Kidney (tissue), 13 donors: ENCODE measurements at regions not wholly inside any gene's neighbourhood (a gene's known extent, or its start where the extent isn't known, plus 50 kb on each side); places are given as distances from the start of the nearest gene placed in this dataset.

Experiments used
- DNase-seq, 5 donors: peaks; one replicate each; pipeline ENCODE4 v3.0.0-alpha.2; 2013 to 2020
- FAIRE-seq: peaks from 2 replicates; lab custom pipeline; 2012; peaks lifted over from hg19 to GRCh38; lab: Jason Lieb, UNC
- H3K27ac ChIP-seq, 2 donors: one replicate each; pipeline ENCODE4 v1.7.0; 2013; ENCODE audit warnings: low read depth in 2 of 2, low read length in 2 of 2, inconsistent platforms in 1 of 2
- H3K27me3 ChIP-seq: one replicate; pipeline ENCODE4 v1.7.1; 2013; ENCODE audit warnings: low read length, inconsistent platforms; ENCODE audit not compliant: control insufficient read depth, insufficient read depth
- H3K36me3 ChIP-seq, 3 donors: one replicate each; pipeline versions ENCODE4 v1.7.0 to v1.7.1; 2013; ENCODE audit warnings: low read length in 3 of 3, control low read depth in 1 of 3, inconsistent platforms in 1 of 3; ENCODE audit not compliant: insufficient read depth in 3 of 3, control insufficient read depth in 2 of 3
- H3K4me1 ChIP-seq, 3 donors: one replicate each; pipeline versions ENCODE4 v1.7.0 to v1.7.1; 2013; ENCODE audit warnings: low read length in 3 of 3, inconsistent platforms in 1 of 3, low read depth in 1 of 3; ENCODE audit not compliant: control insufficient read depth in 2 of 3, insufficient read depth in 2 of 3
- H3K4me3 ChIP-seq, 3 donors: one replicate each; pipeline versions ENCODE4 v1.7.0 to v1.8.1; 2013; ENCODE audit warnings: low read length in 3 of 3, control low read depth in 1 of 3, inconsistent platforms in 1 of 3
- H3K9ac ChIP-seq, 3 donors: one replicate each; pipeline versions ENCODE4 v1.7.0 to v1.7.1; 2013; ENCODE audit warnings: low read length in 3 of 3, control low read depth in 1 of 3, inconsistent platforms in 1 of 3
- H3K9me3 ChIP-seq, 3 donors: one replicate each; pipeline versions ENCODE4 v1.7.0 to v1.7.1; 2013; ENCODE audit warnings: low read length in 3 of 3, control low read depth in 1 of 3, inconsistent platforms in 1 of 3; ENCODE audit not compliant: control insufficient read depth in 2 of 3, insufficient read depth in 1 of 3
- intact Hi-C: fragments of 100-400 bp; cut with DNase I; formaldehyde crosslinking; loops from one replicate; pipeline ENCODE4 v1.11.1; 2022
- TF ChIP-seq, protein P1 (sequence below): IDR thresholded peaks from 3 replicates; pipeline ENCODE4 v1.5.1; 2012; ENCODE audit warnings: mild to moderate bottlenecking, moderate library complexity, borderline replicate concordance; ENCODE audit not compliant: insufficient read depth; ENCODE audit errors: extremely low read depth
- donor health status: control.
- donor health status: control.
- donor health status: control.
- donor health status: control.
- donor health status: control.
- donor health status: DM: yes; HTN: yes; CAD: no.
- donor health status: Normal renal cell carcinoma (clear cell type).

DNA sequence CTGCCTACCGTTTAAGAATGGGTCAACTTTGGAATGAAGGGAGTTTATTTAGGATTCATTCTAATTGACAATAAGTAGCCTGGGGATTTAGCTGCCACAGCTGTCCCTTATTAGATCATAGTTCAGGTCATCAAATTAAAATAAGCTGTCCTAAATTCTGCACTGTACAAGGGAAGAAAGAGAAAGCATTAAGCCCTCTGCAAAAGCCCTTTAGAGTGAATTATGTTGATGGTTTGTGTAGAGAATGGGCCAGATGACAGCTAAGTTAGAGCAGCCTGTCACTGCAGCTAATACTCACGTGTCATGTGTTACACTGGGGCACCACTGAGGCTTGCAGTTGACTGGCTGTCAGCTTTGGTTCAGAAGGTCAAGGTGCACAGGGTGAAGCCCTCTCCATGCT, 737.1 kb upstream of the SLC10A2 start:
- intact Hi-C loops: no loop called here
- TF ChIP-seq, protein P1, sequence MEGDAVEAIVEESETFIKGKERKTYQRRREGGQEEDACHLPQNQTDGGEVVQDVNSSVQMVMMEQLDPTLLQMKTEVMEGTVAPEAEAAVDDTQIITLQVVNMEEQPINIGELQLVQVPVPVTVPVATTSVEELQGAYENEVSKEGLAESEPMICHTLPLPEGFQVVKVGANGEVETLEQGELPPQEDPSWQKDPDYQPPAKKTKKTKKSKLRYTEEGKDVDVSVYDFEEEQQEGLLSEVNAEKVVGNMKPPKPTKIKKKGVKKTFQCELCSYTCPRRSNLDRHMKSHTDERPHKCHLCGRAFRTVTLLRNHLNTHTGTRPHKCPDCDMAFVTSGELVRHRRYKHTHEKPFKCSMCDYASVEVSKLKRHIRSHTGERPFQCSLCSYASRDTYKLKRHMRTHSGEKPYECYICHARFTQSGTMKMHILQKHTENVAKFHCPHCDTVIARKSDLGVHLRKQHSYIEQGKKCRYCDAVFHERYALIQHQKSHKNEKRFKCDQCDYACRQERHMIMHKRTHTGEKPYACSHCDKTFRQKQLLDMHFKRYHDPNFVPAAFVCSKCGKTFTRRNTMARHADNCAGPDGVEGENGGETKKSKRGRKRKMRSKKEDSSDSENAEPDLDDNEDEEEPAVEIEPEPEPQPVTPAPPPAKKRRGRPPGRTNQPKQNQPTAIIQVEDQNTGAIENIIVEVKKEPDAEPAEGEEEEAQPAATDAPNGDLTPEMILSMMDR: no peak
- H3K4me3 ChIP-seq: no peak overlapping the region
- no peak overlapping the region for H3K9ac ChIP-seq
- FAIRE-seq: no peak
- no peaks in the 10 kb centered on the region for H3K27me3 ChIP-seq
- no peaks in the 10 kb centered on the region for H3K4me1 ChIP-seq
- no peaks in the 10 kb centered on the region for H3K36me3 ChIP-seq
- no peak overlapping the region for H3K27ac ChIP-seq
- DNase-seq: peak in 2 of 5 donors; percentile 7 to 10
- H3K9me3 ChIP-seq: no peaks in the 10 kb centered on the region

DNA sequence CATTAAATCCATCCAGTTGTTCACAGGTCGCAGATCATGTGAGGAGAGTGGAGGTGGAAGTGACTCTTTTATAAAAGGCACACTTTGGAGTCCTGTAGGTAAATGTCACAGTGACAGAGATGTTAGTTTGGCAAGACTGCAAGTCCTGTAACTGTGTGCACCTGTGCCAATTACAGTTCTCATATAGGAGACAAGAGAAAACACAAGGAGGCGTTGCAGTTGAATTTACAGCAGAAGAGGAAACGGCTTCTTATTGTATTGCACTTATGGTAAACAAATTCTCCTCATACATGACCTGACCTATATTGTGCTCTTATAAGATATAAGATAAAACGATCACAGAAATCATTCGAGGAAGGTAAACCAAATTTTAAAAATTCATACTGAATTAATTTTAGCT, 732.8 kb upstream of the SLC10A2 start:
- TF ChIP-seq, protein P1: no peak
- Histone ChIP-seq H3K27me3 (no peaks in the 10 kb centered on the region), H3K27ac (no peak overlapping the region), H3K36me3 (no peaks in the 10 kb centered on the region), H3K9me3 (no peaks in the 10 kb centered on the region), H3K4me3 (no peak overlapping the region), H3K9ac (no peak overlapping the region), H3K4me1 (no peaks in the 10 kb centered on the region)
- no peak for DNase-seq
- FAIRE-seq: no peak
- intact Hi-C loops: no loop called here

DNA sequence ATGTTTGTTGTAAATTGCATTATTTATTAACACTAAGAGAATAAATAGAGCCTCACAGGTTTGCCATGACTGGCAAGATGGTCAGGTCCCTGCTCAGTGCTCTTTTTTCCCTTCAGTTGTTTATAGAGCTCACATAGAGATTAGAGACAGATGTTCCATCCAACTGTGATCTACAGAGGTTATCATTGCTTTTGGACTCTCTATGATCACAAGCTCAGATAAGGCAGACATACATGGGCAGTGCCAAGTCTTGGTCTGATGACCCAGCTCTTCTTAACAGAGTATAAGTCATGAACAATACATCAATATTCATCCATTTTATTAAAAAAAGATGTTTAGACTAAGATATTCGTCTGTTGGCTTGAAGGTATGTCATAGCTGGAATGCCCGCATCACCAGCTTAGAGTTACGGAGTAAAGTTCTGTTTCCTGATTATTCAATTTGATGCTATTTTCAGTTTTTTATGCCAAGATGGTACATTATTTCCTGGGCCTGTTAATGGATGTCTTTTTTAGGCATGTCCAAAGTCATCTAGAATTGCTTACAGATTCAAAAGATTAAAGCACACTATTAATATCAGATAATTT, 729.8 kb upstream of the SLC10A2 start:
- no peak overlapping the region for H3K27ac ChIP-seq
- H3K9me3 ChIP-seq: no peaks in the 10 kb centered on the region
- no peak overlapping the region for H3K9ac ChIP-seq
- DNase-seq (no peak), FAIRE-seq (no peak)
- H3K27me3 ChIP-seq: no peaks in the 10 kb centered on the region
- no peaks in the 10 kb centered on the region for H3K4me1 ChIP-seq
- H3K4me3 ChIP-seq: no peak overlapping the region
- TF ChIP-seq, protein P1: no peak
- intact Hi-C loops: no loop called here
- H3K36me3 ChIP-seq: no peaks in the 10 kb centered on the region

DNA sequence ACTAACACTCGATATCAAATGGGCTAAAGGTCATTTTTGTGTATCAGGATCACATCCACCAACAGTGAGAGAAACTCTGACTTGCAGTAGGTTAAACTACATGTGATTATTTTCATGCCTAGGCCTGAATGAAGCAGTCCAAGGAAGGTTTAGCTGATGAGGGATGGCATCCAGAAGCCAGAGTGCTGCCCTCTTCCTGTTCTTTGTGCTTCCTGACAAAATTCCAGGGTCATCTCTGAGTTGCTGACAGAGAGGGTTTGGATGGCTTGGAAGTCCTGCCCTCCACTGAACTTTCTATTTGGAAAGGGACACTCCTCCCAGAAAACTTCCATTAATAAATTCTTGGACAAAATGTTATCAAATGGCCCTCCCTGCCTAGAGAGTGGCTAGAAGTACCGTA, 728.3 kb upstream of the SLC10A2 start:
- H3K4me1 ChIP-seq: no peaks in the 10 kb centered on the region
- H3K36me3 ChIP-seq: no peaks in the 10 kb centered on the region
- intact Hi-C loops: no loop called here
- DNase-seq: no peak
- no peak overlapping the region for H3K9ac ChIP-seq
- TF ChIP-seq, protein P1: no peak
- no peaks in the 10 kb centered on the region for H3K9me3 ChIP-seq
- no peaks in the 10 kb centered on the region for H3K27me3 ChIP-seq
- no peak overlapping the region for H3K4me3 ChIP-seq
- no peak for FAIRE-seq
- no peak overlapping the region for H3K27ac ChIP-seq
